NCI-H82 treated with DMSO at 0.1 percent for 48 hours (cell line): ENCODE measurements at regions not wholly inside any gene's neighbourhood (a gene's known extent, or its start where the extent isn't known, plus 50 kb on each side); places are given as distances from the start of the nearest gene placed in this dataset.

ENCODE experiments used
- DNase-seq: peaks from one replicate; lab custom pipeline; 2025; ENCODE audit not compliant: unreplicated experiment; lab: John Stamatoyannopoulos, UW

DNA sequence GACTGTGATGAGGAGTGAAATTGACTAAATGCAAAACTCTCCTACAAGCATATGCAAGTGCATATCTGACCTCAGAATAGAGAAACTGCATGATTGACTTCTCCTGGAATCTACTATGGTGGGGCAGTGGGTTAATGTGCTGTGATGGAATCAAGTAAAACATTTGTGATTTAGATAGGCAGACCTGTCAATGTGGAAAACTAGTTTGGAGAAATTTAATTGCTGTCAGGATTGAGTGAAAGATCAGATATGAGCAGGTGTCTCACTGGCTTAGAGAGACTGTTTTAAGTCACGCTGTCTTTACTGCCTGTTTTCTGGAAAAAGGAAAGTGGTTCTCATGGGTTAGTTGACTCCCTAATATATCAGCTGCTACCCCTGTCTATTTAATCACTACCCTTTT is 881.0 kb upstream of the CNTNAP5 start:
- no peak for DNase-seq

- no peak for DNase-seq
Measured at GRCh38 chr2:123153041-123153440, 872.0 kb upstream of the CNTNAP5 start.

- DNase-seq = no peak
Measured at GRCh38 chr2:123154195-123154594, 870.9 kb upstream of the CNTNAP5 start.

- no peak for DNase-seq
Measured at GRCh38 chr2:123157016-123157415, 868.1 kb upstream of the CNTNAP5 start.

- no peak for DNase-seq
Measured at GRCh38 chr2:123162400-123163016, 862.6 kb upstream of the CNTNAP5 start.

- no peak for DNase-seq
Measured at GRCh38 chr2:123163398-123163797, 861.7 kb upstream of the CNTNAP5 start.

DNA sequence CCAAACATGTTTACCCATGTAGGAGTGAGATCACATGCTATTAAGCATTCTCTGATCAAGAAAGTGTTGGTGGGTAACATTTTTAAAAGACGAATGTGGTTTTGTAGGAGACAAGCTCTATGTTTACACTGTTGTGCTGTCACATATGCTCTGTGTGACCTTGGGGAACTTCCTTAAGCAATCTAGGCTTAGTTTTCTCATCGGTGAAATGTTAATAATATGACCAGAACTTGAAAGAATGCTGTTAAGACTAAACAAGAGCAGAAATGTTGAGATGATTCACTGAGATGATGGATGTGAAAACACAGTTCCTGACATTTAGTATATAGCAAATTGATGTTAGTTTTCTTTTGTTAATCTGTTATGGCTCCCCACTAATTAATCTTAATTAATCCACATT is 860.9 kb upstream of the CNTNAP5 start:
- DNase-seq = no peak

DNA sequence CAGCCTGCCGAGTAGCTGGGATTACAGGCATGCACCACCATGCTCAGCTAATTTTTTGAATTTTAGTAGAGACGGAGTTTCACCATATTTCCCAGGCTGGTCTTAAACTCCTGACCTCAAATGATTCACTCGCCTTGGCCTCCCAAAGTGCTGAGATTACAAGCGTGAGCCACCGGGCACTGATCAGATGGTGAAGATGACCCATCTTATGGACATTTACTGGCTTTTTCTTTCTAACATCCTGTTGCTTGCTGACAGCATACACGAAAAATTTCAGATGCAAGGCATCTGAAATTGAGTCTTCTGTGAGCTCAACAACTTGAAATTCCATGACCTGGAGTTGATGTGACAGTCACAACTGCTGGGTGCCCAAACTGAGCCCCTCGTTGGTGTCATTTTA is 859.5 kb upstream of the CNTNAP5 start:
- DNase-seq = no peak

DNA sequence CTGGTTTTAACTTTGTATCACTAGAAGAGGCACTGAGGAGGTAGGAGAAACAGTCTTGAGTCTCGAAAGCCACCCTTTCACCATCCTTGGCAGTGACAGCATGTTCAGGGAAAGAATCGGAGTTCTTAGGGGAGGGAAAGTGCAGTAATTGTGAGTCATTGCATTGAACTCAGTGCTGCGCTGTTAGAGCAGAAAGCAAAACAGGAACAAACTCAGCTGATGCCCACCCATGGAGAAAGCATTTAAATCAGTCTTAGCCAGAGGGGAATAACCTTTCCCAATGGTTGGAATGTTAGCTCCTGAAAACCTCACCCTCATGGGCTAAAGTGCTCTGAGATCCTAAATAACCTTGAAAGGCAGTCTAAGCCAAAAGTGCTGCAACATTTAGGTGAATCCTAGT is 845.6 kb upstream of the CNTNAP5 start:
- DNase-seq = no peak

DNA sequence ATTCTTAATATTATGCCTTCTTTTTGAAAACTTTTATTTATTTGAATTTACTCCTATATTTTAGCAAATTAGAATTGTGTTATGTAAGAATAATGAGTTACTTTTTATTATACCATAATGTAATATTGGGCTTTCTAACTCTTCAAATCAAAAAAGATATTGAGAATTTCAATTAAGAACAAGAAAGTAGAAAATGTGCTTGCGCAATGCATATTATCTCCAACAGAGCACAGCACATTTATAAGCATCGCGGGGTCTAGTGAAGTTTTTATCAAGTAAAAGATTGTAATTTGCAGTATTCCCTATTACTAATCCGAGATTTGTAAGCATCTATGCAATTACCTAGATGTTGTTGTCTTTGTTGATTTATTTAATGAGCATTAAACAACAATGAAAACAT is 829.1 kb upstream of the CNTNAP5 start:
- no peak for DNase-seq

DNA sequence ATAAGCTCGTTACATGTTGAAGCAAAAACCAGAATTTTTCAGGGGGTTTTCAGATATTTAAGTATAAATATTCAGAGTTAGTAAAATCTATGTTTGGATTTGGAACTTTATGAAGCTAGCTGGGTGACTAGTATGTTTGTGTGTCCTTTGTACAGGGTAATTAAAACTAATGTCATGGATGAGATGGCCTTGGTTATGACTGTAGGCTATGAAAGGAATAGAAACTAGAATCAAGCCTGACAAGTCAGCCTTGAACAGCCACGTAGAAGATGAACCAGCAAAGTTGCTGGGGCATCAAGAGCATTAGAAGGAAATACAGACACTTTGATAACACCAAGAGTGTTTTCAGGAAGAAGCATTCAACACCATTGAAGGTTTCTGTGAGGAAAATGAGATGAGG is 825.1 kb upstream of the CNTNAP5 start:
- no peak for DNase-seq

GRCh38 chr2:123207245-123207644 is 817.8 kb upstream of the CNTNAP5 start:
- no peak for DNase-seq

DNA sequence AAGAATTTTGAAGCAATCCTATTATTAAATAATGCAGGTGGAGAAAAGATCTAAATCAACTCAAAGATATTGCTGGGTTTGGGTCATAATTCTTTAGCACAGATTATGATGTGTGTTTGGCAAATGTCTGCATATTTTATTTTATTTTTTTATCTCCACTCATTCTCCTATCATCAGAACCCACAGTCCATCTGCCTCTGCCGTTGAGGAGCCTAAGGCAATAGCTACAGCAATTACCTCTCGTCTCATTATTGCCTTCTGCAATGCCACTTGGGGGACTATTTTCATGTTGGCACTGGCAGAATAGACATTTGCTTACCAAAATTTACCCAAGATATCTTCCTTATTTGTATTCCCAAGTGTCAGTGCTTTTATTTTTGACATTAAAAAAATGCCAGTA is 815.9 kb upstream of the CNTNAP5 start:
- no peak for DNase-seq

GRCh38 chr2:123211181-123211580 is 813.9 kb upstream of the CNTNAP5 start:
- no peak for DNase-seq

GRCh38 chr2:123245156-123245555 is 779.9 kb upstream of the CNTNAP5 start:
- peak; percentile 52 for DNase-seq

DNA sequence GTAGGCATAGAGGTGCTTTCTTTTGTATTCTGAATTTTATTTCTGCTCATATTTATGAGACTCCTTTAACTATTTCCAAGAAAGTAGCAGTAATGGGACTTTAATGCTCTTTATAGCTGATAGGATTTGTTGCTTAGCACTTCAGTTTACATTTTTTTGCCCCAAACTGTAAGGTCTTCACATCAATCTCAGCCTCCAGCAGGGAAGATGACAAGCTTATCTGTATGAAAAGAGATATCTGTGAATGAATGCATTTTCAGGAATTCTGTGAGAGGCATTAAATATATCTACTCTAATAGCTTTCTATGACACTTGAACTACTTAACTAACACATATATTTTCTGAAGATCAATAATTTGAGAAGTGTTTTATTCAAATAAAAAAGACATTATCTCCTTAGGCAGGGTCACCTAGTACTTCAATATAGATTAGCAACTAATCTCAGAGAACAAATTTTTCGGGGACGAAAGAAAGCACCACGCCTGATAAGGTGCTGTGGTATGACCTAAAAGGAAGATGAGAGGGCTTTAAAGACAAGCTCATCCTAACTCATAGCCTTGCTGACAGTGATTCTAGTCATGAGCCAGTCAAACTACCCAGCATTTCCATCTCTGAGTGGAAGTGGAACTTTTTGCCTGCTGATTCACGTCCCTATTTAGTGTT is 766.1 kb upstream of the CNTNAP5 start:
- no peak for DNase-seq

DNA sequence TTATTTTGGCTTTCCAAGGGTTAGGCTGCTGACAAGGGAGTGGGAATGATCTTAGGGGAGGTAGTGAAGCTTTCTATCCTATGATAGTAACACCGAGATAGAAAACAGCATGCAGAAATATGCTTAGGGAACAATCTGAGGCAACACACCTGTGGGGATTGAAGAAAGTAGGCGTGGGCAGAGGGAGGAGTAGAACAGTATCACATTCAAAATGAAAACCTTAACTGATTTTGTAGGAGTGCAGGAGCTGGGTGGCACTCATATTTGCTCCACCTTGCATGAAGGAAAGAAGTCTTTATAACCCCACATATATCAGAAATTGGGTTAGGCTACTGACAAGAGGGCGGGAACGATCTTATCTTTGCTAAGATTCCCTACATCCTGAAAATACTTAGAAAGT is 762.2 kb upstream of the CNTNAP5 start:
- DNase-seq = no peak

DNA sequence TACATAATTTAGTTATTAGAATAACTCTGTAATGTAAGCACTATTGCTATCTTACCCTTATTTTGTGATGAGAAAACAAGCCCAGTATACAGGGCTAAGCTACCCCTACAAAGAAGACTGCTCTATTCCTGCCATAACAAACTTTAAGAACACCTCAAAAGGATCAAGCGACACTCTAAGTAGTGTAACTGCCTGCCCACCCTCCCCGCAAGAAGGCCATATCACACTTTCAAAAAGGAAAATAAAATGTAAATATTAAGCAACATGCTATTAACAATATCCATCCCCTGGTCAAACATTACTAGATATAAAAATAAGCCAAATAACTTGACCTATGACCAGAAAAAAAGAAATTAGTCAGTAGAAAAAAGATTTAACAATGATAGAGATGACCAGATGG is 741.7 kb upstream of the CNTNAP5 start:
- no peak for DNase-seq

GRCh38 chr2:123303731-123304130 is 721.4 kb upstream of the CNTNAP5 start:
- DNase-seq = no peak
